Mesothelial cell of epicardium (in vitro differentiated cells): ENCODE measurements at regions not wholly inside any gene's neighbourhood (a gene's known extent, or its start where the extent isn't known, plus 50 kb on each side); places are given as distances from the start of the nearest gene placed in this dataset.

Experiments
- DNase-seq, 2 experiments: peaks; one replicate each; pipeline ENCODE4 v3.0.0; 2021; ENCODE audit warnings: low spot score in 2 of 2; ENCODE audit not compliant: unreplicated experiment in 2 of 2
- H3K27ac Mint-ChIP-seq: 2 replicates; pipeline ENCODE4 v1.8.0; 2021; ENCODE audit warnings: mixed read lengths
- H3K27me3 Mint-ChIP-seq: 2 replicates; pipeline ENCODE4 v1.8.0; 2021; ENCODE audit warnings: low read depth, mixed read lengths
- H3K36me3 Mint-ChIP-seq: 2 replicates; pipeline ENCODE4 v1.8.0; 2021; ENCODE audit warnings: mixed read lengths
- H3K4me1 Mint-ChIP-seq: 2 replicates; pipeline ENCODE4 v1.8.0; 2021; ENCODE audit warnings: mixed read lengths
- H3K4me3 Mint-ChIP-seq: 2 replicates; pipeline ENCODE4 v1.8.0; 2021; ENCODE audit warnings: mild to moderate bottlenecking, moderate library complexity, mixed read lengths
- H3K9me3 Mint-ChIP-seq: 2 replicates; pipeline ENCODE4 v1.8.0; 2021; ENCODE audit warnings: mixed read lengths
- TF ChIP-seq, protein P1 (sequence below): fragments of 200-600 bp; sonication (generic); IDR thresholded peaks from one replicate; pipeline ENCODE4 v1.5.0; 2021; ENCODE audit warnings: antibody characterized with exemption; ENCODE audit not compliant: unreplicated experiment

DNA sequence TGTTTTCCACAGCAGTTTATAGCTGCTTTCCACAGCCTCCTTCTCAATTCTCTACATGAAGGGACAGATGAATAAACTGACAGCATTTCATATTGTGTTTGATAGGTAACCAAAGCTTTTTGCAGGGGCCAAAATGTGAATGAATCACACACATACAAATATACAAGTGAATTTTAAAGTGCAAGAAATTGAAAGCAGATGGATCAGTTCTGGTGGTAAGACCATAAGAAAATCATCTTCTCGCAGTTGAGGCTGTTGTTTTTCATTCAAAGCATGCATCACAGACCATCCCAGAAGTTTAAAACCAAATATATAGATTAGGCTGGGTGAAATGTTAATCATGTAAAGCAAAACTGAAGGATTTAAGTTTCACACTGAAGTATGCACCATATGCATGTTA lies 1569.4 kb downstream of the PCDH9 start:
- Mint-ChIP-seq H3K4me1 (no peaks in the 10 kb centered on the region), H3K36me3 (no peaks in the 10 kb centered on the region)

DNA sequence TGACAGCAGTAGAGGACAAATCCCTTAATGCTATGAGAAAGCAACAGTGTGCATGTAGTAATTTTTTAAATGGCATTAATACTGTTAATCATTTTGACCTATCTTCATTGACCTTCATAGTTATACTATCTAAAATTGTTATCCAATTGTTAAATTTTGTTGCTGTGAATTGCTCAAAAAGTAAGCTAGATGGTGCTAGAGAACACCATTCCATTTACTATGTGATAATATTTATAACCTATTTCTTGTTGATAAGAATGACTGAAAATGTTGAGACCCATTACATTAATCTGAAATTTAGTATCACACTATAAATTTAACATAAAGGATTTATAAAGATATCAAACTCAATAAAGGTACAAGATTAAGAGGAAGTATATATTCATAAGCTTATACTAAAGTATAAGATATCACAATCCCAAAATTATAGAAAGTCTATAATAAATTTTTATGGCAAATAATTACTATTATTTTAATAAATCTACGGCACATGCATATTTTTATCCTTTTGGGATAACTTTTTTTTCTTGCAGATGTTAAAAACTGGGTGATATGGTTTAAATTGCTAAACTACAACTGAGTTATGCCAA lies 1573.3 kb downstream of the PCDH9 start:
- Mint-ChIP-seq H3K4me1 (peaks cover 7% of the 10 kb centered on the region), H3K9me3 (no peaks in the 10 kb centered on the region), H3K4me3 (no peak overlapping the region), H3K27ac (no peak overlapping the region), H3K27me3 (no peaks in the 10 kb centered on the region), H3K36me3 (no peaks in the 10 kb centered on the region)
- no peak for DNase-seq
- TF ChIP-seq, protein P1, sequence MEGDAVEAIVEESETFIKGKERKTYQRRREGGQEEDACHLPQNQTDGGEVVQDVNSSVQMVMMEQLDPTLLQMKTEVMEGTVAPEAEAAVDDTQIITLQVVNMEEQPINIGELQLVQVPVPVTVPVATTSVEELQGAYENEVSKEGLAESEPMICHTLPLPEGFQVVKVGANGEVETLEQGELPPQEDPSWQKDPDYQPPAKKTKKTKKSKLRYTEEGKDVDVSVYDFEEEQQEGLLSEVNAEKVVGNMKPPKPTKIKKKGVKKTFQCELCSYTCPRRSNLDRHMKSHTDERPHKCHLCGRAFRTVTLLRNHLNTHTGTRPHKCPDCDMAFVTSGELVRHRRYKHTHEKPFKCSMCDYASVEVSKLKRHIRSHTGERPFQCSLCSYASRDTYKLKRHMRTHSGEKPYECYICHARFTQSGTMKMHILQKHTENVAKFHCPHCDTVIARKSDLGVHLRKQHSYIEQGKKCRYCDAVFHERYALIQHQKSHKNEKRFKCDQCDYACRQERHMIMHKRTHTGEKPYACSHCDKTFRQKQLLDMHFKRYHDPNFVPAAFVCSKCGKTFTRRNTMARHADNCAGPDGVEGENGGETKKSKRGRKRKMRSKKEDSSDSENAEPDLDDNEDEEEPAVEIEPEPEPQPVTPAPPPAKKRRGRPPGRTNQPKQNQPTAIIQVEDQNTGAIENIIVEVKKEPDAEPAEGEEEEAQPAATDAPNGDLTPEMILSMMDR, result peak; percentile 50

More for the DNA sequence above, 1569.4 kb downstream of the PCDH9 start:
- Mint-ChIP-seq H3K4me3 (no peak overlapping the region), H3K27ac (no peak overlapping the region), H3K27me3 (no peaks in the 10 kb centered on the region), H3K9me3 (peaks cover 17% of the 10 kb centered on the region)
- no peak for DNase-seq
- TF ChIP-seq, protein P1, result no peak

GRCh38 chr13:65653613-65654012 lies 1576.5 kb downstream of the PCDH9 start:
- Mint-ChIP-seq H3K27ac (no peak overlapping the region), H3K4me3 (no peak overlapping the region), H3K9me3 (no peaks in the 10 kb centered on the region), H3K36me3 (no peaks in the 10 kb centered on the region), H3K27me3 (no peaks in the 10 kb centered on the region), H3K4me1 (peaks cover 7% of the 10 kb centered on the region)
- TF ChIP-seq, protein P1, result no peak
- no peak for DNase-seq

DNA sequence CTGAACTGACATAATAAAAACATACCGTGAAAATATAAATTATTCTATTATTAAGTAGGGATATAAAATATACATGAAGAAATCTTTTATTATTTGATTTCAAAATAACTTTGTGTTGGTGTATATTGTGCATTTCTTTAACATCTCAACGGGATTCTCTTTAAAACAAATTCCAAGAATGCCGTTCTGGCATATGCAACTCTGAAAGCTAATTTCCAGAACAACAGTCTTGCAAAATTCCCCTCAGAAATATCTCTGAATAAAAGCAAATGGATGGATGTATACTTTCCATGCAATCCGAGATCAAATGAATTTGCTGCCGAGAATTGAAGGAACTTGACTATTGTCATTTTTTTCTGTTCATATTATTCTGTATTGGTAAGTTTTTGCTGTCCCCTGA lies 1579.8 kb downstream of the PCDH9 start:
- DNase-seq, result no peak
- H3K4me3 Mint-ChIP-seq, result no peak overlapping the region
- no peak overlapping the region for H3K27ac Mint-ChIP-seq
- H3K4me1 Mint-ChIP-seq, result peaks cover 7% of the 10 kb centered on the region
- no peaks in the 10 kb centered on the region for H3K27me3 Mint-ChIP-seq
- TF ChIP-seq, protein P1, result no peak
- no peaks in the 10 kb centered on the region for H3K9me3 Mint-ChIP-seq
- H3K36me3 Mint-ChIP-seq, result no peaks in the 10 kb centered on the region

DNA sequence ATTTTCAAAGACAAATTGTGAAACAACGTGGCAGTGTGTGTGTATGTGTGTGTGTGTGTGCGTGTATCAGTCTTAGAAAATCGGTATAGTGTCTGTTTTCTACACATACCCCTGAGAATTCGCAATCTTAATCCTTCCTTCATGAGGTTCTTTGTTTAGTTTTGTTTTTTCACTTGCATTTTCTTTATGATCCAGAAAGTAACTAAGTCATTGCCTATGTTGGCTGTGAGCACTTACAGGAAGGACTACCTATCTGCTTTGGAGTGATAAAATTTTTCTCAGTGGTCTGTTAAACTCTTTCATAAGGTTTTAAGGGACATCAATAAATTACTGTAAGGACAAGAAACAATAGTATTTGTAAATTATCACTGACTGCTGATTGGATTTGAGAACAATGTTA lies 1587.1 kb downstream of the PCDH9 start:
- peaks cover 2% of the 10 kb centered on the region for H3K4me1 Mint-ChIP-seq
- H3K9me3 Mint-ChIP-seq, result no peaks in the 10 kb centered on the region
- H3K36me3 Mint-ChIP-seq, result no peaks in the 10 kb centered on the region
- H3K27ac Mint-ChIP-seq, result no peak overlapping the region
- DNase-seq, result no peak
- TF ChIP-seq, protein P1, result no peak
- no peak overlapping the region for H3K4me3 Mint-ChIP-seq
- H3K27me3 Mint-ChIP-seq, result no peaks in the 10 kb centered on the region

DNA sequence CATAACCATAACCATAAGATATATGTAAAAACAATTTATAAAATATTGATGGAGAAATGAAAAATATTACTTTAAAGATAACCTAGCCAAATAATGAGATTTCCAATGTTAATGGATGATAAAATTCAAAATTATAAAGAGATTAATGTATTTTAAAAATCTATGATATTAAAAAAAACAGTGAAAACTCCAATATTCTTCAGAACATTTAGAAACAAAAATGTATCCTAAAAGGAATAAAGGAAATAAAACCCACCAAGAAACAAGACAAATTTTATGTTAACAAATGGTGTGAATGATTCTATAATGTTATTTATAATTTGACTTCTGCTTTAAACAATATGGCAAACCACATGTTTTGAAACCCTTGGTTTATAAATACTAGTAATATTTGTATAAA lies 1587.8 kb downstream of the PCDH9 start:
- H3K9me3 Mint-ChIP-seq, result no peaks in the 10 kb centered on the region
- H3K36me3 Mint-ChIP-seq, result no peaks in the 10 kb centered on the region
- peaks cover 2% of the 10 kb centered on the region for H3K4me1 Mint-ChIP-seq
- no peaks in the 10 kb centered on the region for H3K27me3 Mint-ChIP-seq
- DNase-seq, result no peak
- no peak overlapping the region for H3K27ac Mint-ChIP-seq
- TF ChIP-seq, protein P1, result no peak
- no peak overlapping the region for H3K4me3 Mint-ChIP-seq
